IMR-90 (cell line): ENCODE measurements at regions not wholly inside any gene's neighbourhood (a gene's known extent, or its start where the extent isn't known, plus 50 kb on each side); places are given as distances from the start of the nearest gene placed in this dataset.

Source experiments
- ATAC-seq: fragments of 200-7000 bp; cut with Tn5 transposase; 2 replicates; pipeline ENCODE4 v1.9.1; 2020; ENCODE audit warnings: low read depth, mild to moderate bottlenecking, moderate library complexity
- BruUV-seq: library from RNA; stranded (reverse); fragments of 400-500 nt; replicated peaks from 2 replicates; lab custom pipeline; 2021; lab: Mats Ljungman, UMichigan
- CTCF ChIA-PET: fragments of 300-600 bp; formaldehyde crosslinking; extraction: SDS; loops from one replicate; lab custom pipeline; 2021; ENCODE audit warnings: antibody characterized with exemption; lab: Yijun Ruan, JAX
- POLR2A ChIA-PET: fragments of 300-600 bp; sonication (Branson Sonifier 250); formaldehyde crosslinking; loops from one replicate; lab custom pipeline; 2022; ENCODE audit warnings: antibody characterized with exemption; ENCODE audit not compliant: unreplicated experiment; lab: Charles Lee
- DNase-seq: peaks from one replicate; pipeline ENCODE4 v3.0.0; 2013
- H2AFZ ChIP-seq: replicated peaks from 2 replicates; pipeline ENCODE3; 2013; ENCODE audit warnings: low read length, mild to moderate bottlenecking; ENCODE audit not compliant: poor library complexity
- H2AK5ac ChIP-seq: 2 replicates; pipeline ENCODE4 v1.6.1; 2013; ENCODE audit warnings: low read depth, low read length, inconsistent platforms
- H2AK9ac ChIP-seq: replicated peaks from 2 replicates; pipeline ENCODE3; 2013; ENCODE audit warnings: mild to moderate bottlenecking, low read depth, low read length, moderate library complexity; ENCODE audit not compliant: poor library complexity
- H2BK120ac ChIP-seq: 2 replicates; pipeline ENCODE4 v1.6.1; 2013; ENCODE audit warnings: low read depth, low read length, inconsistent platforms
- H2BK15ac ChIP-seq: 3 replicates; pipeline ENCODE4 v1.6.1; 2013; ENCODE audit warnings: low read depth, low read length, inconsistent platforms
- H2BK20ac ChIP-seq: 2 replicates; pipeline ENCODE4 v1.6.1; 2013; ENCODE audit warnings: low read depth, mild to moderate bottlenecking, inconsistent platforms, low read length, moderate library complexity
- H2BK5ac ChIP-seq: 2 replicates; pipeline ENCODE4 v1.6.1; 2013; ENCODE audit warnings: mild to moderate bottlenecking, low read depth, low read length, inconsistent platforms; ENCODE audit not compliant: poor library complexity, severe bottlenecking
- H3K14ac ChIP-seq: replicated peaks from 2 replicates; pipeline ENCODE4 v1.6.1; 2013; ENCODE audit warnings: low read depth, low read length, inconsistent platforms
- H3K18ac ChIP-seq: 2 replicates; pipeline ENCODE4 v1.6.1; 2013; ENCODE audit warnings: low read depth, low read length, control low read depth
- H3K23ac ChIP-seq: 2 replicates; pipeline ENCODE4 v1.6.1; 2013; ENCODE audit warnings: low read depth, low read length, inconsistent platforms
- H3K27ac ChIP-seq: 2 replicates; pipeline ENCODE4 v1.5.1; 2013; ENCODE audit warnings: mild to moderate bottlenecking, control low read depth, low read length; ENCODE audit not compliant: insufficient read depth
- H3K27me3 ChIP-seq: 2 replicates; pipeline ENCODE4 v1.6.1; 2013; ENCODE audit warnings: low read length; ENCODE audit not compliant: control insufficient read depth, insufficient read depth
- H3K36me3 ChIP-seq: 2 replicates; pipeline ENCODE4 v1.6.1; 2013; ENCODE audit warnings: low read length, mixed read lengths; ENCODE audit not compliant: control insufficient read depth, insufficient read depth
- H3K4ac ChIP-seq: 2 replicates; pipeline ENCODE4 v1.6.1; 2013; ENCODE audit warnings: low read depth, low read length, inconsistent platforms
- H3K4me1 ChIP-seq: 2 replicates; pipeline ENCODE4 v1.6.1; 2013; ENCODE audit warnings: low read length, mixed read lengths; ENCODE audit not compliant: control insufficient read depth, insufficient read depth
- H3K4me2 ChIP-seq: 2 replicates; pipeline ENCODE4 v1.6.1; 2013; ENCODE audit warnings: low read depth, mild to moderate bottlenecking, control low read depth, low read length, moderate library complexity
- H3K4me3 ChIP-seq: 2 replicates; pipeline ENCODE4 v1.5.1; 2013; ENCODE audit warnings: low read depth, mild to moderate bottlenecking, control low read depth, low read length, moderate library complexity; ENCODE audit not compliant: insufficient read depth
- H3K56ac ChIP-seq: 2 replicates; pipeline ENCODE4 v1.6.1; 2013; ENCODE audit warnings: low read length, inconsistent platforms; ENCODE audit not compliant: insufficient read depth; ENCODE audit errors: extremely low read depth
- H3K79me1 ChIP-seq, 2 experiments: 2 replicates each; pipeline ENCODE4 v1.6.1; 2013; ENCODE audit warnings: low read length in 2 of 2, inconsistent platforms in 1 of 2, low read depth in 1 of 2
- H3K9ac ChIP-seq: 2 replicates; pipeline ENCODE4 v1.6.1; 2013; ENCODE audit warnings: low read depth, low read length, control low read depth
- H3K9me1 ChIP-seq: 2 replicates; pipeline ENCODE4 v1.6.1; 2013; ENCODE audit warnings: low read length, inconsistent platforms; ENCODE audit not compliant: insufficient read depth
- H3K9me3 ChIP-seq: 2 replicates; pipeline ENCODE4 v1.6.1; 2013; ENCODE audit warnings: low read length; ENCODE audit not compliant: control insufficient read depth, insufficient read depth
- H4K20me1 ChIP-seq: 2 replicates; pipeline ENCODE4 v1.6.1; 2013; ENCODE audit warnings: low read length, inconsistent platforms; ENCODE audit not compliant: insufficient read depth
- H4K5ac ChIP-seq: 2 replicates; pipeline ENCODE4 v1.6.1; 2013; ENCODE audit warnings: mild to moderate bottlenecking, low read depth, low read length, control low read depth
- H4K8ac ChIP-seq, 2 experiments: 2 replicates each; pipeline ENCODE4 v1.6.1; 2013; ENCODE audit warnings: low read depth in 2 of 2, low read length in 2 of 2, control low read depth in 1 of 2, inconsistent platforms in 1 of 2
- H4K91ac ChIP-seq: 2 replicates; pipeline ENCODE4 v1.6.1; 2013; ENCODE audit warnings: low read depth, low read length, inconsistent platforms; ENCODE audit not compliant: insufficient read depth
- BHLHE40 ChIP-seq: fragments of 150-350 bp; IDR thresholded peaks from 2 replicates; pipeline ENCODE4 v1.6.1; 2016; ENCODE audit warnings: mild to moderate bottlenecking, low read depth, low read length
- CHD1 ChIP-seq: IDR thresholded peaks from 2 replicates; pipeline ENCODE4 v1.6.1; 2012; ENCODE audit warnings: low read depth, low read length, improper control_type of control experiment
- FOS ChIP-seq: fragments of 150-350 bp; IDR thresholded peaks from 2 replicates; pipeline ENCODE4 v1.6.1; 2016; ENCODE audit warnings: low read depth, low read length
- MAFK ChIP-seq: IDR thresholded peaks from 2 replicates; pipeline ENCODE4 v1.6.1; 2012; ENCODE audit warnings: low read depth, low read length, improper control_type of control experiment
- MAZ ChIP-seq: IDR thresholded peaks from 2 replicates; pipeline ENCODE4 v1.6.1; 2012; ENCODE audit warnings: low read depth, mild to moderate bottlenecking, low read length, improper control_type of control experiment, moderate library complexity, borderline replicate concordance
- MXI1 ChIP-seq: IDR thresholded peaks from 2 replicates; pipeline ENCODE4 v1.6.1; 2012; ENCODE audit warnings: low read depth, mild to moderate bottlenecking, low read length, moderate library complexity, borderline replicate concordance
- NFE2L2 ChIP-seq: fragments of 150-350 bp; IDR thresholded peaks from 2 replicates; pipeline ENCODE4 v1.6.1; 2016; ENCODE audit warnings: low read depth, mild to moderate bottlenecking, low read length
- POLR2A ChIP-seq: IDR thresholded peaks from 2 replicates; pipeline ENCODE4 v1.6.1; 2012; ENCODE audit warnings: mild to moderate bottlenecking, low read depth, low read length
- RAD21 ChIP-seq: IDR thresholded peaks from 2 replicates; pipeline ENCODE4 v1.6.1; 2012; ENCODE audit warnings: low read length, improper control_type of control experiment
- RCOR1 ChIP-seq: IDR thresholded peaks from 2 replicates; pipeline ENCODE4 v1.6.1; 2012; ENCODE audit warnings: mild to moderate bottlenecking, low read length, improper control_type of control experiment; ENCODE audit not compliant: insufficient replicate concordance
- RFX5 ChIP-seq: IDR thresholded peaks from 2 replicates; pipeline ENCODE4 v1.8.0; 2012; ENCODE audit warnings: low read depth, mild to moderate bottlenecking, low read length, moderate library complexity
- SMC3 ChIP-seq: fragments of 150-350 bp; IDR thresholded peaks from 2 replicates; pipeline ENCODE4 v1.6.1; 2016; ENCODE audit warnings: low read depth, mild to moderate bottlenecking, antibody characterized with exemption, low read length, moderate library complexity
- WGBS, 2 experiments: methylation state at CpG; one replicate each; pipeline versions ENCODE4 v1.1.5 to v1.1.7; 2013; ENCODE audit warnings: missing lambda C conversion rate in 2 of 2; ENCODE audit not compliant: insufficient read length in 1 of 2; ENCODE audit errors: extremely low coverage in 2 of 2; 5-methylcytosine and 5-hydroxymethylcytosine counted together
- dilution Hi-C: fragments of 300-500 bp; cut with HindIII; formaldehyde crosslinking; loops from one replicate; pipeline ENCODE4 v1.14.3; 2018; ENCODE audit warnings: low sequenced_read_pairs; ENCODE audit not compliant: unreplicated experiment
- in situ Hi-C: fragments of 300-500 bp; cut with MboI; formaldehyde crosslinking; loops from 3 replicates; pipeline ENCODE4 v1.14.3; 2019; ENCODE audit warnings: low sequenced_read_pairs, inconsistent platforms, mixed read lengths
- intact Hi-C: fragments of 100-400 bp; cut with micrococcal nuclease; formaldehyde crosslinking; loops from 2 replicates; pipeline ENCODE4 v1.10.0; 2022
- TF ChIP-seq, protein P1 (sequence below): conservative IDR thresholded peaks from 2 replicates; pipeline ENCODE4 v1.5.1; 2012; ENCODE audit warnings: mild to moderate bottlenecking, low read depth, low read length, improper control_type of control experiment
- TF ChIP-seq, protein P2 (sequence below): fragments of 150-350 bp; IDR thresholded peaks from 2 replicates; pipeline ENCODE4 v1.6.1; 2017; ENCODE audit warnings: mild to moderate bottlenecking, antibody characterized with exemption, low read length, low read depth
- TF ChIP-seq, protein P3 (sequence below): fragments of 150-350 bp; IDR thresholded peaks from 2 replicates; pipeline ENCODE4 v1.6.1; 2016; ENCODE audit warnings: low read depth, mild to moderate bottlenecking, low read length, moderate library complexity, borderline replicate concordance

DNA sequence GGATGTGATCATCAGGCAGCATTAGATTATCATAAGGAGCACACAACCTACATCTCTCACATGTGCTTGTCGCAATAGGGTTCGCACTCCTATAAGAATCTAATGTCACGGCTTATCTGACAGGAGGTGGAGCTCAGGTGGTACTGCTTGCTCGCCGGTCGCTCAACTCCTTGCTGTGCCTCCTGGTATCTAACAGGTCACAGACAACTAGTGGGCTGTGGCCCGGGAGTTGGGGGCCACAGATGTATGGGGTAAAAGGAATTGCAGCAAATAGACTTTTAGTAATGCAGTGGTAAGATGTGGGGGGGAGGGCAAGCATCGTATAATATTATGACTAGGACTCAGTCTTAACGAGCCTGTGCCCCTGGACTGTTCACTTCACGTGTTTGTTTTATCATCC lies 624.8 kb downstream of the CENPC start:
- H3K4me1 ChIP-seq: no peaks in the 10 kb centered on the region
- H4K8ac ChIP-seq: no peak overlapping the region
- H3K14ac ChIP-seq: no peak overlapping the region
- H3K4me2 ChIP-seq: no peak overlapping the region
- H3K9me1 ChIP-seq: no peaks in the 10 kb centered on the region
- no peak overlapping the region for H2BK5ac ChIP-seq
- H3K27ac ChIP-seq: no peak overlapping the region
- intact Hi-C loops (no loop called here), in situ Hi-C loops (no loop called here), dilution Hi-C loops (no loop called here)
- no peaks in the 10 kb centered on the region for H3K79me1 ChIP-seq
- no peak overlapping the region for H4K5ac ChIP-seq
- no peak overlapping the region for H3K56ac ChIP-seq
- no TSS peak for BruUV-seq
- no peaks in the 10 kb centered on the region for H4K20me1 ChIP-seq
- DNase-seq (no peak), ATAC-seq (no peak)
- no peak overlapping the region for H2BK15ac ChIP-seq
- H3K27me3 ChIP-seq: no peaks in the 10 kb centered on the region
- no peak overlapping the region for H3K4me3 ChIP-seq
- no peak overlapping the region for H3K4ac ChIP-seq
- no peak overlapping the region for H3K9ac ChIP-seq
- ChIA-PET POLR2A (no interaction called here), CTCF (no interaction called here)
- H3K9me3 ChIP-seq: peaks cover 6% of the 10 kb centered on the region
- WGBS, 2 experiments: no CpG with 5 or more reads among the region's 10 CpGs
- no peak overlapping the region for H2BK120ac ChIP-seq
- no peak overlapping the region for H2AFZ ChIP-seq
- H3K36me3 ChIP-seq: no peaks in the 10 kb centered on the region
- no peak overlapping the region for H2BK20ac ChIP-seq
- H3K18ac ChIP-seq: no peak overlapping the region
- H3K23ac ChIP-seq: no peak overlapping the region
- TF ChIP-seq SMC3 (no peak), MAFK (no peak), RCOR1 (no peak), MAZ (no peak), CHD1 (no peak), RFX5 (no peak), NFE2L2 (no peak), RAD21 (no peak), POLR2A (no peak), MXI1 (no peak), BHLHE40 (no peak), FOS (no peak)
- TF ChIP-seq, protein P1, sequence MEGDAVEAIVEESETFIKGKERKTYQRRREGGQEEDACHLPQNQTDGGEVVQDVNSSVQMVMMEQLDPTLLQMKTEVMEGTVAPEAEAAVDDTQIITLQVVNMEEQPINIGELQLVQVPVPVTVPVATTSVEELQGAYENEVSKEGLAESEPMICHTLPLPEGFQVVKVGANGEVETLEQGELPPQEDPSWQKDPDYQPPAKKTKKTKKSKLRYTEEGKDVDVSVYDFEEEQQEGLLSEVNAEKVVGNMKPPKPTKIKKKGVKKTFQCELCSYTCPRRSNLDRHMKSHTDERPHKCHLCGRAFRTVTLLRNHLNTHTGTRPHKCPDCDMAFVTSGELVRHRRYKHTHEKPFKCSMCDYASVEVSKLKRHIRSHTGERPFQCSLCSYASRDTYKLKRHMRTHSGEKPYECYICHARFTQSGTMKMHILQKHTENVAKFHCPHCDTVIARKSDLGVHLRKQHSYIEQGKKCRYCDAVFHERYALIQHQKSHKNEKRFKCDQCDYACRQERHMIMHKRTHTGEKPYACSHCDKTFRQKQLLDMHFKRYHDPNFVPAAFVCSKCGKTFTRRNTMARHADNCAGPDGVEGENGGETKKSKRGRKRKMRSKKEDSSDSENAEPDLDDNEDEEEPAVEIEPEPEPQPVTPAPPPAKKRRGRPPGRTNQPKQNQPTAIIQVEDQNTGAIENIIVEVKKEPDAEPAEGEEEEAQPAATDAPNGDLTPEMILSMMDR: no peak
- TF ChIP-seq, protein P2, sequence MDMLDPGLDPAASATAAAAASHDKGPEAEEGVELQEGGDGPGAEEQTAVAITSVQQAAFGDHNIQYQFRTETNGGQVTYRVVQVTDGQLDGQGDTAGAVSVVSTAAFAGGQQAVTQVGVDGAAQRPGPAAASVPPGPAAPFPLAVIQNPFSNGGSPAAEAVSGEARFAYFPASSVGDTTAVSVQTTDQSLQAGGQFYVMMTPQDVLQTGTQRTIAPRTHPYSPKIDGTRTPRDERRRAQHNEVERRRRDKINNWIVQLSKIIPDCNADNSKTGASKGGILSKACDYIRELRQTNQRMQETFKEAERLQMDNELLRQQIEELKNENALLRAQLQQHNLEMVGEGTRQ: no peak
- TF ChIP-seq, protein P3, sequence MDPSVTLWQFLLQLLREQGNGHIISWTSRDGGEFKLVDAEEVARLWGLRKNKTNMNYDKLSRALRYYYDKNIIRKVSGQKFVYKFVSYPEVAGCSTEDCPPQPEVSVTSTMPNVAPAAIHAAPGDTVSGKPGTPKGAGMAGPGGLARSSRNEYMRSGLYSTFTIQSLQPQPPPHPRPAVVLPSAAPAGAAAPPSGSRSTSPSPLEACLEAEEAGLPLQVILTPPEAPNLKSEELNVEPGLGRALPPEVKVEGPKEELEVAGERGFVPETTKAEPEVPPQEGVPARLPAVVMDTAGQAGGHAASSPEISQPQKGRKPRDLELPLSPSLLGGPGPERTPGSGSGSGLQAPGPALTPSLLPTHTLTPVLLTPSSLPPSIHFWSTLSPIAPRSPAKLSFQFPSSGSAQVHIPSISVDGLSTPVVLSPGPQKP: no peak
- no peak overlapping the region for H4K91ac ChIP-seq
- H2AK9ac ChIP-seq: no peak overlapping the region
- no peak overlapping the region for H2AK5ac ChIP-seq
